GM10266 (cell line): ENCODE measurements at regions not wholly inside any gene's neighbourhood (a gene's known extent, or its start where the extent isn't known, plus 50 kb on each side); places are given as distances from the start of the nearest gene placed in this dataset.

ENCODE experiments used
- DNase-seq: peaks from one replicate; pipeline ENCODE4 v3.0.0; 2012; ENCODE audit errors: extremely low spot score
- CTCF ChIP-seq: IDR thresholded peaks from 2 replicates; pipeline ENCODE4 v1.5.1; 2012; ENCODE audit warnings: mild to moderate bottlenecking, low read depth; ENCODE audit not compliant: control insufficient read depth, insufficient read depth; ENCODE audit errors: missing control alignments

GRCh38 chr9:18421391-18421790, 52.6 kb upstream of the ADAMTSL1 start:
- no peak for TF ChIP-seq CTCF
- DNase-seq: no peak

- TF ChIP-seq CTCF: no peak
- DNase-seq: no peak
Measured at GRCh38 chr9:18422296-18423036, 51.5 kb upstream of the ADAMTSL1 start.

GRCh38 chr9:18423791-18424531, 50.0 kb upstream of the ADAMTSL1 start:
- DNase-seq: no peak
- no peak for TF ChIP-seq CTCF
